Activated naive CD8-positive, alpha-beta T cell (primary cell): ENCODE measurements at regions not wholly inside any gene's neighbourhood (a gene's known extent, or its start where the extent isn't known, plus 50 kb on each side); places are given as distances from the start of the nearest gene placed in this dataset.

Source experiments
- H3K27ac Mint-ChIP-seq: one replicate; pipeline ENCODE4 v1.8.0; 2021; ENCODE audit warnings: mixed read lengths
- H3K27me3 Mint-ChIP-seq: one replicate; pipeline ENCODE4 v1.8.0; 2021; ENCODE audit warnings: mixed read lengths
- H3K36me3 Mint-ChIP-seq: one replicate; pipeline ENCODE4 v1.8.0; 2021; ENCODE audit warnings: mixed read lengths
- H3K4me1 Mint-ChIP-seq: one replicate; pipeline ENCODE4 v1.8.0; 2021; ENCODE audit warnings: low read depth, mixed read lengths
- H3K4me3 Mint-ChIP-seq: one replicate; pipeline ENCODE4 v1.8.0; 2021; ENCODE audit warnings: mild to moderate bottlenecking, mixed read lengths
- H3K9me3 Mint-ChIP-seq: one replicate; pipeline ENCODE4 v1.8.0; 2021; ENCODE audit warnings: low read depth, mixed read lengths

DNA sequence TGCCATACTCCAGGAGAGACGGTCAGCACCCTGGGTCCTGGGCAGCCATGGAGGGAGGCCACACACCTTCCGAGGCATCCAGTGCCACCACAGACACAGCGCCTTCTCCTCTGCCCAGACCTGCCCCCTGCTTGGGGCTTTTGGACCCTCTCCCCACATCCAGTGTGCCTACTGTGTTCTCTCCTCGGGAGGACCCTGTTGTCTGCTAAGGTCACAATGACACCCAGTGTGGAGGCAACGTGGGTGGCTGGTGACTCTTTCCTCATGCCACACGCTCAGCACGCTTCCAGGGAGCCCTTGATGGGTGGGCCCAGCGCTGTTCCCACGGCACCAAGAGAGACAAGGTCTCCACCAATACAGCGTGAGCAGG, 251.9 kb downstream of the EIPR1 start:
- Mint-ChIP-seq H3K27ac (no peak overlapping the region), H3K4me3 (no peak overlapping the region), H3K27me3 (peaks cover 1% of the 10 kb centered on the region), H3K4me1 (peaks cover 3% of the 10 kb centered on the region), H3K36me3 (no peaks in the 10 kb centered on the region), H3K9me3 (no peaks in the 10 kb centered on the region)

DNA sequence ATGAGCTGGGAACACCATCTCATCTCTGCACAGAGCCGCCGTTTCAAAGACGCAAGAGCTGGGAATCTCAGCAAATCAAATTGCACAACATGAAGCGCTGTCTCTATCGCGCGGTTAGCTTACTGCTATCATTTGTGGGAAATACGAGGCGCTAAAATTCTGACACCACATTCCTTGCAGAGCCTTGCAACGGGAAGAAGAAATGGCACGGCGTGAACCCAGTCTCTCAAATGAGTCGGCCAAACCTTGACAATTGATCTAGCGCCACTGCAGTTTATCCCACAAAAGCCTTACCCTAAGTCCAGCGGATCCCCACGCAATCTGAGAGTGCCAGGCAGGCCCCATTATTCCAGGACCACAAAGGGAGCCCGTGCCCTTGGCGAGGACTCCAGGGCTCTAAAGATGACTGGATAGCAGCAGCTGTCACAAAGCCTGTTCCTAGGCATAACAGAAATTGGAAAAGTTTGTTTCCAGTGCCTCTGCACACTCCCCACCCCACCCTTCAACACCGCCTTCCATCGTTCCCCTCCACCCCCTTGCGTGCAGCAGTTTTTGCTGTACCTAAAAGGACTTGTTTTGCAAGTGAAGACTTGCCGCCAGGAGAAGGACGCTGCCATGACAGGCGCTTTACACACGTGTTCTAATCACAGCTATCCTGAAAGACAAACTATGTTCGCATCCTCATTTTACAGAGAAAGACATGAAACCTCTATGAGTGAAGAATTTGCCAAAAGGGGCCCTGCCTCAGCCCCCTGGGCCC, 252.4 kb downstream of the EIPR1 start:
- H3K27ac Mint-ChIP-seq: no peak overlapping the region
- peaks cover 3% of the 10 kb centered on the region for H3K4me1 Mint-ChIP-seq
- H3K4me3 Mint-ChIP-seq: no peak overlapping the region
- no peaks in the 10 kb centered on the region for H3K36me3 Mint-ChIP-seq
- no peaks in the 10 kb centered on the region for H3K9me3 Mint-ChIP-seq
- no peaks in the 10 kb centered on the region for H3K27me3 Mint-ChIP-seq

DNA sequence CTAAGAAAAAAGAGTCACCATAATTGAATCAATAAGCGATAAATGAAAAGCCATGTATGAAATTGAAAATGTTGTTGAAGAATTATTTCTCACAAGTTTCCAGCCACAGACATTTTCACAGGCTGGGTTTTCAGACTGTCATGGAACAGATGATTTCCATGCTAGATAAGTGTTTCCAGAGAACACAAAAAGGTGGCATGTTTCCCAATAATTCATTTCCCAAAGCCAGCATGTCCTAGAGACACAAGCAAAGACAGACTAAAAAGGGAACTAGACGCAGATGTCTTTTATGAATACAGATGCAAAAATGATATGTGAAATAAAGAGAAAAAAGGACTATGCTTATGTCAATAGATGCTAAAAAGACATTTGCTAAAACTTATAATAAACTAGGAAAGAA, 255.1 kb downstream of the EIPR1 start:
- Mint-ChIP-seq H3K4me1 (peaks cover 3% of the 10 kb centered on the region), H3K27me3 (no peaks in the 10 kb centered on the region), H3K36me3 (no peaks in the 10 kb centered on the region), H3K9me3 (no peaks in the 10 kb centered on the region), H3K4me3 (no peak overlapping the region), H3K27ac (no peak overlapping the region)

DNA sequence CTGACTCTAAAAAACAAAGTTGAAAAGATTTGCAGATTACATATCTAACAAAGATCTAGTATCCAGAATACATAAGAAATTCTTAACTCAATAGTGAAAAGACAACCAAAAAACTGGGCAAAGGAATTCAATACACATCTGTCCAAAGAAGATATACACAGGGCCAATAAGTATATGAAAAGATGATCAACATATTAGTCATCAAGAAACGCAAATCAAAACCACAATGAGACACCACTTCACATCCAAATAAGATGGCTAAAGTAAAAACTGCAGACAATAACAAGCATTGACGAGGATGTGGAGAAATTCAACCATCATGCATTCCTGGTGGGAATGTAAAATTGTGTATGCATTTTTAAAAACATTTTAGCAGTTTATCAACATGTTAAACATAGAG, 256.0 kb downstream of the EIPR1 start:
- Mint-ChIP-seq H3K27ac (no peak overlapping the region), H3K9me3 (no peaks in the 10 kb centered on the region), H3K4me1 (no peaks in the 10 kb centered on the region), H3K4me3 (no peak overlapping the region), H3K27me3 (no peaks in the 10 kb centered on the region), H3K36me3 (no peaks in the 10 kb centered on the region)

DNA sequence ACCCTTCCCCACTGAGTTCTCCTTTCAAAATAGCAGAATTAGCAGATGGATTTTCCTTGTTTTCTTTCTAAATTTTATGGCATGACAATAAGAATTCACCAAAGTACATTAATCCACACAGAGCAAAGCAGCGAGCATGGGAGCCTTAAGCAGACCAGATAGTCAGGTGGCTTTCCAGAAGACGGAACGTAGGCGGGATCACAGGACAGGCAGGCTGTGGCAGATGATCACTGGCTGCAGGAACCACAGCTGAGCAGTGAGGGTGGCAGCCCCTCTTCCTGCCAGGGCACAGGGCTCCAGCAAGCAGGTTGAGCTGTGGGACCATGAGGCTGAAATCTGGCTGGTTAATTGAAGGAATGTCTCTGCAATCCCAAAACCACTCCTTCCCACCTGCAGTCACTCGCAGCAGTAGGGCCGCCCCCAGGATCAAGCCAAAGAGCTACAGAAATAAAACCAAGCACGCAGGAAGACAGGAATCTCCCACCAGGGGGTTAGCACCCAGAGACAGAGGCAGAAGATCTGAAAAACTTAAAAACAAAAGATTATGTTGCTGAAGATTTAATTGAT, 259.9 kb downstream of the EIPR1 start:
- H3K27ac Mint-ChIP-seq: no peak overlapping the region
- H3K4me1 Mint-ChIP-seq: no peaks in the 10 kb centered on the region
- no peak overlapping the region for H3K4me3 Mint-ChIP-seq
- no peaks in the 10 kb centered on the region for H3K36me3 Mint-ChIP-seq
- no peaks in the 10 kb centered on the region for H3K27me3 Mint-ChIP-seq
- no peaks in the 10 kb centered on the region for H3K9me3 Mint-ChIP-seq

DNA sequence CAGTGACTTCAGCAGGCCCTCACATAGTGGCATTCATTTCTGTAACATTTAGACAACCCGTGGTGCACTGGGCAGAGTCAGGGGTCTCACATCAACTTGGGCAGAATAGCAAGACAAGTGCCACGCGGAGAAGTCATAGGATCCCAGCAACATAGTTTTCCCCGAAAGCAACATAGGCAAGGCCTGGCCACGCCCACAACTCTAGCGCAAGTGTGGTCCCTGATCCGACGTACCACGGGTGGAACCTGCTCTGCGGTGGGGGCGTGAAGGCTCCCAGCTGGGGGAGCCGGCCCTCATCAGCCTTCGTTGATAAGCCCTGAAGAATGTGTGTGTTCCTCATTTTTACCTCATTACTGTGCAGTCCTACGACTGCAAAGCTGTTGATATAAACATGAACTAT, 261.2 kb downstream of the EIPR1 start:
- Mint-ChIP-seq H3K9me3 (no peaks in the 10 kb centered on the region), H3K4me3 (no peak overlapping the region), H3K27me3 (no peaks in the 10 kb centered on the region), H3K4me1 (no peaks in the 10 kb centered on the region), H3K27ac (no peak overlapping the region), H3K36me3 (no peaks in the 10 kb centered on the region)

DNA sequence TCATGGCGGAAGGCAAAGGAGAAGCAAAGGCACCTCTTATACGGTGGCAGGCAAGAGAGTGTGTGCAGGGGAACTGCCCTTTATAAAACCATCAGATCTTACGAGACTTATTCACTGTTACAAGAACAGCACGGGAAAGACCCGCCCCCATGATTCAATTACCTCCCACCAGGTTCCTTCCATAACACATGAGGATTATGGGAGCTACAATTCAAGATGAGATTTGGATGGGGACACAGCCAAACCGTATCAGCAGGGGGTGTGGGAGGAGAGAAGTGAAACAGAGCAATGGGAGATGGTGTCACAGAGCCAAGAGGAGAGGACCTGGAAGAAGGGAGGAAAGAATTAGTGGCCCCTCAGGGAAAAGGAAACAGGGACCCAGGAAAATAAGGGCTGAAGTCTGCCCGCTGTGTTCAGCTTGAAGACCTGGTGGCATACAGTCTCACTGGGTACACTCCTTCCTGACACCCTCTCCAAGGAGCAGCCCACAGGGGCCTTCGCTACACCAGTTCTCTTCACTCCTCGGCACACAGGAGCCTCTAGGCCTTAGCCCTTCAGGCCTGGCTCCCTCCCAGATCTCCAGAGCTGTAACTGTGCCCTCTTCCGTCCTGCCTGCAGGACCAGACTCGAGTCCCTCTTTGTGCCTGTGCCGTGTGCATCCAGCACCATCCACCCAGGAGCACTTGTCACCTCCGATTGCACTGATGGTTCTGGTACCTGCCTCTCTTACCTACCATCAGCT, 262.1 kb downstream of the EIPR1 start:
- H3K4me3 Mint-ChIP-seq: no peak overlapping the region
- no peaks in the 10 kb centered on the region for H3K9me3 Mint-ChIP-seq
- no peaks in the 10 kb centered on the region for H3K4me1 Mint-ChIP-seq
- no peak overlapping the region for H3K27ac Mint-ChIP-seq
- H3K27me3 Mint-ChIP-seq: no peaks in the 10 kb centered on the region
- no peaks in the 10 kb centered on the region for H3K36me3 Mint-ChIP-seq

DNA sequence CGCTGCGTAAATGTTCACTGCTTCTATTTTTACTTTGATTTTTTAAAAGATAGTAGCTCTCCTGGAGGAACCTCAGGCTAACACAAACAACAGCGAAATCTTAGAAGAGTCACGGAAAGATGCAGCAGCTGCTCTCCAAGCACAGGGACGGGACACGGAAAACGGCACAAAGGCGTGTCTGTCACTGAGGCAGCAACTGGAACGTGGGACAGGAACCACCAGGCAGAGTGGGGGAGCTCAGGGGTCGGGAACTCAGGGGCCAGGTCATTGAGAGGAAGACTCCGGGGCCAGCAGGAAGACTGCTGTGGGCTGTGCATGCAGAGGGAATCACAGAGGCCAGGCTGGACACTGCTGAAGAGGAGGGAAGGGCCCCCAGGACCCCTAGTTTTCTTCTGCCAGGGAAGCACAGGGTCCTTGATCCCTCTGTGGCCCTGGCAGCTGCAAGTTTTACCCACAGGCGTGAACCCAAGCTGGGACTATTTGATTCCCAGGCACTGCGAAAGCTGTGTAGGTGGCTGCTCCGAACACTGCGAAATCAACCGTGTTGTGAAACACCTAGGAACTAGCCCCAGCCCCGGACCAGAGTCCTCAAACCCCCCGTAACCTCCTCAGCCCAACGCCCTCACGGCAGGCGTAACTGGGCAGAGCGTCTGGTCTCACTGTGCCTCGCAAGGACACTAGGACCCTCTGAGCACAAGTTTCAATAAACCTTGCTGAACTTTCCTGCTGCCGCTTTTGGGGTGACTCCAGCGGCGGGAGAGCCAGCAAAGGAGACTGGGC, 263.0 kb downstream of the EIPR1 start:
- no peaks in the 10 kb centered on the region for H3K4me1 Mint-ChIP-seq
- H3K36me3 Mint-ChIP-seq: no peaks in the 10 kb centered on the region
- H3K4me3 Mint-ChIP-seq: no peak overlapping the region
- H3K9me3 Mint-ChIP-seq: no peaks in the 10 kb centered on the region
- no peaks in the 10 kb centered on the region for H3K27me3 Mint-ChIP-seq
- H3K27ac Mint-ChIP-seq: no peak overlapping the region

DNA sequence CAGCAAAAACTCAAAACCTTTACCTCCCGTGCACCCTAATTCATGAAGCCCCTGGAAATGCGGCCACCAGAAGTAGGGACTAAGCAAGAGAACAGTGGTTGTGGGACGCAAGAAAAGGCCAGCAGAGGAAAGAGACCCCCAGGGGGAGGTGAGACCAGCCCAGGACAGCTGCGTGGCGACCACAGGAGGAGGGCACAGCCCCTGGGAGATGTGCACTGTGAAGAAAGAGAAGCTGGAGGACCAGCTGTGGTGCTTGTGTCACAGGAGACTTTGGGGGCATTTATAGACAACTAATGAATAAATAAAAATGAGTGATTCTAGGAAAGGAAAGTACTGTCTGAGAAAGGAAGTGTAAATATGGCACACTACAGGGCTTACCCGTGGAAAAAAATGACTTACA, 263.8 kb downstream of the EIPR1 start:
- Mint-ChIP-seq H3K4me3 (no peak overlapping the region), H3K36me3 (no peaks in the 10 kb centered on the region), H3K9me3 (no peaks in the 10 kb centered on the region), H3K4me1 (no peaks in the 10 kb centered on the region), H3K27me3 (no peaks in the 10 kb centered on the region), H3K27ac (no peak overlapping the region)

DNA sequence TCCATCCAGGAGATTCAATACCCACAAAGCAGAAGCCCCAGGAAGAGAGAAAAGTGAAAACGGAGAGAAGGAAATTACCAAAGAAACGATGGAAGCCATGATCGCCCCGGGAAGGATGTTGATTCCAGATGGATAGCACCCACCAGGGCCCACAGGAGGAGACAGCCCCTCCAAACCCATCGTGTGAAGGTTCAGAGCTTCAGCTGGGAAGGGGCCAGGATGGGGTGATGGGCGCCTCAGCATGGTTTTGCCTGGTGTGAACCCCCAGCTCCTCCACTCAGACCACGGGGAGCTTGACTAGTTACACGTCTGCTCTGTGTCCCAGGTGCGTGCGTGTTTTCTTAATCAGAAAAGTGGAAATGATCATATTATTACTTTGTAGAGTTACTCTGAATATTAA, 264.5 kb downstream of the EIPR1 start:
- no peaks in the 10 kb centered on the region for H3K36me3 Mint-ChIP-seq
- no peaks in the 10 kb centered on the region for H3K9me3 Mint-ChIP-seq
- no peaks in the 10 kb centered on the region for H3K27me3 Mint-ChIP-seq
- no peak overlapping the region for H3K4me3 Mint-ChIP-seq
- no peak overlapping the region for H3K27ac Mint-ChIP-seq
- no peaks in the 10 kb centered on the region for H3K4me1 Mint-ChIP-seq

DNA sequence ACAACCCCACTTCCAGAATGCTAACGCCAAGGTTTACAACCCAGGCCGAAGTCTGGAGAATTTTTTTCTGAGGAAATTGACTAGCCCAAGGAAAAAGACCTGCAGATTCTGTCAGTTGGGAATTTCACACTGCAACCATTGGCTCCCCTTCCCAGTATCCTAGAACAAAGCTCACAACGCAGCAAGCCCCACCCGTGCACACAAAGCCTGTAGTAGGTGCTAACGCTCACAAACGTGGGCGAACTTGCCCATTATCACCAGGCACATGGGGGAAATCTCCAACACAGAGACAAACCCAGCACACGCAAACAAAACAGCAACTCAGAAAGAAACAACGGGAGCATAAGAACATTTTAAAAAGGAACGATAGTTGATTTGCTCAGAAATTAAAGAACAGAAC, 265.1 kb downstream of the EIPR1 start:
- no peaks in the 10 kb centered on the region for H3K9me3 Mint-ChIP-seq
- no peak overlapping the region for H3K27ac Mint-ChIP-seq
- H3K36me3 Mint-ChIP-seq: no peaks in the 10 kb centered on the region
- H3K4me3 Mint-ChIP-seq: no peak overlapping the region
- H3K27me3 Mint-ChIP-seq: no peaks in the 10 kb centered on the region
- H3K4me1 Mint-ChIP-seq: no peaks in the 10 kb centered on the region

DNA sequence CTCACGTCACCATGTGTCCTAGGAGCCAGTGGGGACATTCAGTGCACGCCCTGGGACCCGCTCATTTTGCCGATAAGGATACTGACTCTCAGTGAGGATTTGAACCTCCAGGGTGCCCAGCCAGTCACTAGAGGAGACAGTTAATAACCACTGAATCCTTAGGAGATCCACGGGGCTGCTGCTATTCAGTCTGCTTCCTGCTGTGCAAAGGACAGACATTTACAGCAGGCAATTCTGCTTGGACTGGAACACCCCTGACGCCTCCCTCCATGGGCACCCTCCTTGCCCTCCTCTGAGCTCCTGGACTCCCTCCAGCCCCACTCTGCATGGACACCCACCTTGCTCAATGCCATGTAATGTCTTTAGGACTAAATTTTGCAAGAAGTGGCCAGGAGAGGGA, 265.5 kb downstream of the EIPR1 start:
- H3K4me3 Mint-ChIP-seq: no peak overlapping the region
- H3K36me3 Mint-ChIP-seq: no peaks in the 10 kb centered on the region
- no peaks in the 10 kb centered on the region for H3K4me1 Mint-ChIP-seq
- H3K27ac Mint-ChIP-seq: no peak overlapping the region
- no peaks in the 10 kb centered on the region for H3K27me3 Mint-ChIP-seq
- no peaks in the 10 kb centered on the region for H3K9me3 Mint-ChIP-seq

DNA sequence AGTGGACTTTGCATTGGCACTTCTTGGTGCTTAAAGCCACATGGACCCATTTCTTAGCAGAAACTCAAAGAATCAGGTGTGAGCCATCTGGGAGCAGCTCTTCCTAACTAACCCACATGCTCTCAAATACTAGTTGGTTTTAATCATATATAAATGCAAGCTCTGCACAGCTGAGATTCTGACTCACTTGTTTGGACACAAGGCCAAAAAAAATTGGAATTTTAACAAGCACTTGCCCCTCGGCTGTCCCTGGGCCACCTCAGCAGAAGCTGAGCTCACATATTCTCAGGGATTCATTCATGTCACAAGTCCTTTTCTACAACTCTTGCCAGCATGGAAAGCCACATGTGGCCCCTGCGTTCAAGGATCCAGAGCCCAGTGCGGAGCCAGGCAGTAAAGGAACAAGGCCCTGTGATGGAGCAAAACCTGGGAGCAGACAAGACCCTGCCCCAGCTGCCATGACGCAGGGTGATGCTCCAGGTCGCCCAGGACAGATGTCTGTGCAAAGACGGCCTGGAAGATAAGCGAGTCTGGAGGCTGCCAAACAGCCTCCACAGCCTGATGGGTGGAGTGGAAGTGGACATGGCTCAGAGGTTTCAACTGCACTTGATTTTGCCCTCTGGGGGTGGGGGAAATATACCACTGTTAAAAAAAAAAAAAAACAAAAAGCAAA, 266.5 kb downstream of the EIPR1 start:
- no peaks in the 10 kb centered on the region for H3K4me1 Mint-ChIP-seq
- H3K27ac Mint-ChIP-seq: no peak overlapping the region
- no peaks in the 10 kb centered on the region for H3K36me3 Mint-ChIP-seq
- no peaks in the 10 kb centered on the region for H3K9me3 Mint-ChIP-seq
- H3K4me3 Mint-ChIP-seq: no peak overlapping the region
- H3K27me3 Mint-ChIP-seq: no peaks in the 10 kb centered on the region

DNA sequence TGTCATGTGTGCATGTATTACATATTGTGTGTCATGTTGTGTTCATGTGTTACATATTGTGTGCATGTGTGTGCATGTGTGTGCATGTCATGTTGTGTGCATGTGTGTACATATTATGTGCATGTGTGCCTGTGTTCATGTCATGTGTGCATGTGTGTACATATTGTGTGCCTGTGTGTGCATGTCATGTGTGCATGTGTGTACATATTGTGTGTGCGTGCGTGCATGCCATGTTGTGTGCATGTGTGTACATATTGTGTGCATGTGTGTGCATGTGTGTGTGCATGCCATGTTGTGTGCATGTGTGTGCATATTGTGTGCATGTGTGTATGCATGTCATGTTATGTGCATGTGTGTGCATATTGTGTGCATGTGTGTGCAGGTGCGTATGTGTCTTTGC, 267.1 kb downstream of the EIPR1 start:
- Mint-ChIP-seq H3K36me3 (no peaks in the 10 kb centered on the region), H3K9me3 (no peaks in the 10 kb centered on the region), H3K4me3 (no peak overlapping the region), H3K27ac (no peak overlapping the region), H3K27me3 (no peaks in the 10 kb centered on the region), H3K4me1 (no peaks in the 10 kb centered on the region)
